ENCODE measurements at regions not wholly inside any gene's neighbourhood (a gene's known extent, or its start where the extent isn't known, plus 50 kb on each side); places are given as distances from the start of the nearest gene placed in this dataset.
"Not testable (repeated sequence)": the region's sequence is repeated elsewhere in the genome, so short reads cannot be mapped to it uniquely, and the experiment has no call there.

- no peak overlapping the region for H3K4me3 Mint-ChIP-seq
- H3K36me3 Mint-ChIP-seq: no peaks in the 10 kb centered on the region
- no peaks in the 10 kb centered on the region for H3K27me3 Mint-ChIP-seq
- H3K4me1 Mint-ChIP-seq (ENCODE audit: unreplicated experiment): peaks cover 28% of the 10 kb centered on the region
- no peak overlapping the region for H3K27ac Mint-ChIP-seq
- H3K9me3 Mint-ChIP-seq: peaks cover 4% of the 10 kb centered on the region
- no peak for TF ChIP-seq CTCF (conservative IDR thresholded peaks at IDR 0.05)
- no peak for DNase-seq (ENCODE audit: extremely low spot score, unreplicated experiment)
Measured at GRCh38 chr13:90719461-90719860, 628.0 kb upstream of the MIR17HG start.

- peaks cover 4% of the 10 kb centered on the region for H3K9me3 Mint-ChIP-seq
- no peaks in the 10 kb centered on the region for H3K27me3 Mint-ChIP-seq
- TF ChIP-seq CTCF (conservative IDR thresholded peaks at IDR 0.05): no peak
- DNase-seq (ENCODE audit: extremely low spot score, unreplicated experiment): no peak
- H3K36me3 Mint-ChIP-seq: no peaks in the 10 kb centered on the region
- no peak overlapping the region for H3K27ac Mint-ChIP-seq
- H3K4me3 Mint-ChIP-seq: no peak overlapping the region
- peaks cover 24% of the 10 kb centered on the region for H3K4me1 Mint-ChIP-seq (ENCODE audit: unreplicated experiment)
Measured at GRCh38 chr13:90721937-90722336, 625.5 kb upstream of the MIR17HG start.

- H3K9me3 Mint-ChIP-seq: peaks cover 4% of the 10 kb centered on the region
- H3K4me3 Mint-ChIP-seq: no peak overlapping the region
- H3K27ac Mint-ChIP-seq: no peak overlapping the region
- no peaks in the 10 kb centered on the region for H3K27me3 Mint-ChIP-seq
- no peaks in the 10 kb centered on the region for H3K36me3 Mint-ChIP-seq
- no peak for DNase-seq (ENCODE audit: extremely low spot score, unreplicated experiment)
- TF ChIP-seq CTCF (conservative IDR thresholded peaks at IDR 0.05): no peak
- H3K4me1 Mint-ChIP-seq (ENCODE audit: unreplicated experiment): peaks cover 11% of the 10 kb centered on the region
Measured at GRCh38 chr13:90723381-90723780, 624.1 kb upstream of the MIR17HG start.

GRCh38 chr13:90726375-90726774 lies 621.1 kb upstream of the MIR17HG start:
- Mint-ChIP-seq H3K27me3 (no peaks in the 10 kb centered on the region), H3K4me3 (no peak overlapping the region), H3K36me3 (peaks cover 4% of the 10 kb centered on the region), H3K4me1 (ENCODE audit: unreplicated experiment) (peaks cover 3% of the 10 kb centered on the region), H3K27ac (no peak overlapping the region), H3K9me3 (peaks cover 11% of the 10 kb centered on the region)
- no peak for DNase-seq (ENCODE audit: extremely low spot score, unreplicated experiment)
- TF ChIP-seq CTCF (conservative IDR thresholded peaks at IDR 0.05): no peak

GRCh38 chr13:90732049-90732448 lies 615.4 kb upstream of the MIR17HG start:
- Mint-ChIP-seq H3K4me1 (ENCODE audit: unreplicated experiment) (no peaks in the 10 kb centered on the region), H3K36me3 (peaks cover 4% of the 10 kb centered on the region), H3K27ac (no peak overlapping the region), H3K9me3 (peaks cover 11% of the 10 kb centered on the region), H3K4me3 (no peak overlapping the region), H3K27me3 (no peaks in the 10 kb centered on the region)
- no peak for DNase-seq (ENCODE audit: extremely low spot score, unreplicated experiment)
- no peak for TF ChIP-seq CTCF (conservative IDR thresholded peaks at IDR 0.05)

- H3K27ac Mint-ChIP-seq; H3K27me3 Mint-ChIP-seq; H3K4me3 Mint-ChIP-seq; DNase-seq (ENCODE audit: extremely low spot score, unreplicated experiment); H3K4me1 Mint-ChIP-seq (ENCODE audit: unreplicated experiment); H3K36me3 Mint-ChIP-seq: not testable (repeated sequence)
- H3K9me3 Mint-ChIP-seq: peaks cover 11% of the 10 kb centered on the region
Measured at GRCh38 chr13:90734497-90734896, 613.0 kb upstream of the MIR17HG start.

Data from type B pancreatic cell (in vitro differentiated cells).